Activated naive CD4-positive, alpha-beta T cell treated with Interleukin-2 at 50 U/mL for 16 hours (primary cell): ENCODE measurements at regions not wholly inside any gene's neighbourhood (a gene's known extent, or its start where the extent isn't known, plus 50 kb on each side); places are given as distances from the start of the nearest gene placed in this dataset.
"Not testable (repeated sequence)": the region's sequence is repeated elsewhere in the genome, so short reads cannot be mapped to it uniquely, and the experiment has no call there.

Experiments used
- DNase-seq: peaks from one replicate; pipeline ENCODE4 v3.0.0-alpha.2; 2020

GRCh38 chr12:67760586-67761275 lies 112.2 kb downstream of the DYRK2 start:
- no peak for DNase-seq

- DNase-seq: no peak
These were observed 113.0 kb downstream of the DYRK2 start for GRCh38 chr12:67761566-67761965.

- no peak for DNase-seq
These were observed 115.5 kb downstream of the DYRK2 start for GRCh38 chr12:67764055-67764454.

- no peak for DNase-seq
These were observed 116.5 kb downstream of the DYRK2 start for GRCh38 chr12:67764946-67765619.

GRCh38 chr12:67765776-67766766 lies 117.5 kb downstream of the DYRK2 start:
- no peak for DNase-seq

GRCh38 chr12:67772267-67773169 lies 124.0 kb downstream of the DYRK2 start:
- no peak for DNase-seq

GRCh38 chr12:67773896-67774295 lies 125.4 kb downstream of the DYRK2 start:
- no peak for DNase-seq

- no peak for DNase-seq
These were observed 126.5 kb downstream of the DYRK2 start for GRCh38 chr12:67774983-67775587.

GRCh38 chr12:67780580-67781084 lies 132.1 kb downstream of the DYRK2 start:
- DNase-seq: no peak

- DNase-seq: no peak
These were observed 134.0 kb downstream of the DYRK2 start for GRCh38 chr12:67782573-67782972.

- no peak for DNase-seq
These were observed 134.8 kb downstream of the DYRK2 start for GRCh38 chr12:67783393-67783792.

GRCh38 chr12:67784831-67785230 lies 136.3 kb downstream of the DYRK2 start:
- DNase-seq: no peak

- no peak for DNase-seq
These were observed 137.5 kb downstream of the DYRK2 start for GRCh38 chr12:67786086-67786485.

- DNase-seq: no peak
These were observed 139.6 kb downstream of the DYRK2 start for GRCh38 chr12:67788118-67788517.

GRCh38 chr12:67789266-67789665 lies 140.7 kb downstream of the DYRK2 start:
- no peak for DNase-seq

- DNase-seq: no peak
These were observed 142.1 kb downstream of the DYRK2 start for GRCh38 chr12:67790660-67791059.

GRCh38 chr12:67791362-67791761 lies 142.8 kb downstream of the DYRK2 start:
- DNase-seq: not testable (repeated sequence)

- peak; percentile 11 for DNase-seq
These were observed 143.6 kb downstream of the DYRK2 start for GRCh38 chr12:67792185-67792584.

- no peak for DNase-seq
These were observed 145.6 kb downstream of the DYRK2 start for GRCh38 chr12:67794161-67794560.

- no peak for DNase-seq
These were observed 146.7 kb downstream of the DYRK2 start for GRCh38 chr12:67795236-67795635.

GRCh38 chr12:67797185-67797741 lies 148.7 kb downstream of the DYRK2 start:
- no peak for DNase-seq
